GM12891 (cell line): ENCODE measurements at regions not wholly inside any gene's neighbourhood (a gene's known extent, or its start where the extent isn't known, plus 50 kb on each side); places are given as distances from the start of the nearest gene placed in this dataset.

ENCODE experiments used
- POLR2A ChIP-seq: IDR thresholded peaks from 2 replicates; pipeline ENCODE4 v1.6.1; 2011; ENCODE audit warnings: low read depth, low read length, control low read depth
- POLR2AphosphoS5 ChIP-seq: IDR thresholded peaks from 2 replicates; pipeline ENCODE4 v1.6.1; 2011; ENCODE audit warnings: low read depth, low read length, control low read depth
- POU2F2 ChIP-seq: IDR thresholded peaks from 2 replicates; pipeline ENCODE4 v1.6.1; 2011; ENCODE audit warnings: low read depth, mild to moderate bottlenecking, control low read depth, low read length, moderate library complexity
- TAF1 ChIP-seq: IDR thresholded peaks from 2 replicates; pipeline ENCODE4 v1.6.1; 2011; ENCODE audit warnings: low read depth, low read length, control low read depth

GRCh38 chr5:30525353-30525752 lies 668.1 kb upstream of the CDH6 start:
- TF ChIP-seq TAF1 = no peak
- no peak for TF ChIP-seq POLR2A
- no peak for TF ChIP-seq POLR2AphosphoS5
- no peak for TF ChIP-seq POU2F2
